CD14-positive monocyte (primary cell): ENCODE measurements at regions not wholly inside any gene's neighbourhood (a gene's known extent, or its start where the extent isn't known, plus 50 kb on each side); places are given as distances from the start of the nearest gene placed in this dataset.

ENCODE experiments used
- DNase-seq, 3 donors: peaks; one replicate each; pipeline ENCODE4 v3.0.0-alpha.2; 2011 to 2022
- H2AFZ ChIP-seq: 2 replicates; pipeline ENCODE4 v1.6.0; 2012; ENCODE audit warnings: mild to moderate bottlenecking, low read depth, low read length, inconsistent platforms; ENCODE audit not compliant: insufficient read depth, poor library complexity, severe bottlenecking
- H3K27ac ChIP-seq, 2 donors: 1 replicate in 1 of 2; 2 replicates in 1 of 2; pipeline ENCODE4 v1.5.1; 2012 to 2013; ENCODE audit warnings: low read length in 2 of 2, control low read depth in 1 of 2, inconsistent platforms in 1 of 2, low read depth in 1 of 2, mild to moderate bottlenecking in 1 of 2
- H3K27me3 ChIP-seq, 2 donors: one replicate each; pipeline versions ENCODE4 v1.6.0 to v1.6.1; 2011 to 2013; ENCODE audit warnings: low read length in 2 of 2; ENCODE audit not compliant: control insufficient read depth in 2 of 2, insufficient read depth in 2 of 2
- H3K36me3 ChIP-seq, 2 donors: replicated peaks in 1 of 2; 1 replicate in 1 of 2; 2 replicates in 1 of 2; pipeline versions ENCODE4 v1.5.1 to v1.6.1; 2012 to 2013; ENCODE audit warnings: low read length in 2 of 2, control low read depth in 1 of 2, inconsistent platforms in 1 of 2, mild to moderate bottlenecking in 1 of 2; ENCODE audit not compliant: insufficient read depth in 2 of 2, control insufficient read depth in 1 of 2
- H3K4me1 ChIP-seq, 2 donors: 1 replicate in 1 of 2; 2 replicates in 1 of 2; pipeline versions ENCODE4 v1.5.1 to v1.6.1; 2012 to 2013; ENCODE audit warnings: low read length in 2 of 2, control low read depth in 1 of 2, inconsistent platforms in 1 of 2, mild to moderate bottlenecking in 1 of 2, moderate library complexity in 1 of 2; ENCODE audit not compliant: insufficient read depth in 2 of 2, control insufficient read depth in 1 of 2
- H3K4me2 ChIP-seq: replicated peaks from 2 replicates; pipeline ENCODE3; 2012; ENCODE audit warnings: low read length, moderate library complexity, mild to moderate bottlenecking; ENCODE audit not compliant: poor library complexity, severe bottlenecking; ENCODE audit errors: extremely low read depth
- H3K4me3 ChIP-seq, 3 experiments: fragments of 200-600 bp in 1 of 3; sonication (generic) in 1 of 3; replicated peaks in 1 of 3; 1 replicate in 2 of 3; 2 replicates in 1 of 3; pipeline ENCODE4 v1.5.1; 2011 to 2013; ENCODE audit warnings: low read length in 3 of 3, mild to moderate bottlenecking in 3 of 3, control low read depth in 2 of 3, low read depth in 2 of 3, inconsistent platforms in 1 of 3, moderate library complexity in 1 of 3
- H3K79me2 ChIP-seq: 2 replicates; pipeline ENCODE4 v1.6.0; 2012; ENCODE audit warnings: mild to moderate bottlenecking, control low read depth, inconsistent platforms, low read length, moderate library complexity; ENCODE audit not compliant: insufficient read depth
- H3K9ac ChIP-seq: 2 replicates; pipeline ENCODE4 v1.6.0; 2017; ENCODE audit warnings: low read length, mild to moderate bottlenecking; ENCODE audit not compliant: insufficient read depth, poor library complexity, severe bottlenecking
- H3K9me3 ChIP-seq, 2 donors: replicated peaks in 1 of 2; 1 replicate in 1 of 2; 2 replicates in 1 of 2; pipeline versions ENCODE4 v1.5.1 to v1.6.1; 2012 to 2013; ENCODE audit warnings: low read length in 2 of 2, control low read depth in 1 of 2; ENCODE audit not compliant: control insufficient read depth in 1 of 2, insufficient read depth in 1 of 2
- H4K20me1 ChIP-seq: 2 replicates; pipeline ENCODE4 v1.6.0; 2012; ENCODE audit warnings: mild to moderate bottlenecking, low read length, control low read depth, moderate library complexity; ENCODE audit not compliant: insufficient read depth
- H3K27ac Mint-ChIP-seq, 7 donors: one replicate each; pipeline ENCODE4 v1.8.0; 2020; ENCODE audit warnings: mild to moderate bottlenecking in 7 of 7, mixed read lengths in 7 of 7, moderate library complexity in 6 of 7, inconsistent platforms in 2 of 7
- H3K27me3 Mint-ChIP-seq, 3 donors: one replicate each; pipeline ENCODE4 v1.8.0; 2021 to 2022; ENCODE audit warnings: low read depth in 3 of 3, mild to moderate bottlenecking in 3 of 3, mixed read lengths in 3 of 3, moderate library complexity in 3 of 3, inconsistent platforms in 1 of 3
- H3K36me3 Mint-ChIP-seq, 2 donors: one replicate each; pipeline ENCODE4 v1.8.0; 2020; ENCODE audit warnings: mixed read lengths in 2 of 2, inconsistent platforms in 1 of 2, mild to moderate bottlenecking in 1 of 2
- H3K4me1 Mint-ChIP-seq: one replicate; pipeline ENCODE4 v1.8.0; 2020; ENCODE audit warnings: mild to moderate bottlenecking, mixed read lengths
- H3K4me3 Mint-ChIP-seq, 2 donors: one replicate each; pipeline ENCODE4 v1.8.0; 2020; ENCODE audit warnings: mild to moderate bottlenecking in 2 of 2, mixed read lengths in 2 of 2, moderate library complexity in 1 of 2
- H3K9me3 Mint-ChIP-seq, 7 donors: one replicate each; pipeline ENCODE4 v1.8.0; 2020 to 2022; ENCODE audit warnings: mixed read lengths in 7 of 7, mild to moderate bottlenecking in 6 of 7, moderate library complexity in 6 of 7, inconsistent platforms in 2 of 7
- WGBS: methylation state at CpG from one replicate; pipeline ENCODE4 v1.1.5; 2013; ENCODE audit warnings: missing lambda C conversion rate; ENCODE audit not compliant: insufficient coverage; 5-methylcytosine and 5-hydroxymethylcytosine counted together
- intact Hi-C, 2 donors: fragments of 100-400 bp; cut with micrococcal nuclease; formaldehyde crosslinking; loops; one replicate each; pipeline versions ENCODE4 v1.15.0 to v1.15.1; 2023
- TF ChIP-seq, protein P1 (sequence below): fragments of 200-600 bp; IDR thresholded peaks from one replicate; pipeline ENCODE4 v1.8.0; 2022; ENCODE audit warnings: antibody characterized with exemption, mild to moderate bottlenecking

DNA sequence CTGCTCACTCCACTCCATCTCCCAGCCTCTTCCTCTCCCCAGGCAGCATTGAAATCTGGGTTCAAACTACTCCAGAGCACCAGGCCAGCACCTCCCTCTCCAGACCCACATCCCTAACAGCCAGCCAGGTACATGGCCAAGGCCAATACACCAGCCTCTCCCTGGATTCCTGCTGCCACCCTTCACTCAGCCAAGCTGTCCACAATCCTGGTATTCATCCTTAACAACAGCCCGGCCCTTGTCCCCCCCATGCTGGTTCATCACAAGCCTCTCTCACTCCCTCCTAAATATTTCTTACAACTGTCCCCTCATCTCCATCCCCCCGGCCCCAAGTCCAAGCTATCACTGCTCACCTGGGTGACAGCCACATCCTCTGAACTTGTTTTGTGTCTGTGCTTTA, 129.9 kb upstream of the HAAO start:
- peaks cover 0 to 8% (median 7%) of the 10 kb centered on the region in 3 donors for H3K27me3 Mint-ChIP-seq
- H3K27me3 ChIP-seq, result no peaks in the 10 kb centered on the region
- H3K4me1 Mint-ChIP-seq, result peaks cover 17% of the 10 kb centered on the region
- no peak overlapping the region for H2AFZ ChIP-seq
- H3K36me3 Mint-ChIP-seq, result no peaks in the 10 kb centered on the region
- no peaks in the 10 kb centered on the region for H3K9me3 ChIP-seq
- H3K36me3 ChIP-seq, result no peaks in the 10 kb centered on the region
- no peak overlapping the region for H3K27ac Mint-ChIP-seq
- H3K9me3 Mint-ChIP-seq, result peaks cover 0 to 2% (median 0%) of the 10 kb centered on the region in 7 donors
- WGBS, result 80% methylated on average over 1 of the region's 2 CpGs
- no peak overlapping the region for H3K4me3 Mint-ChIP-seq
- no peak overlapping the region for H3K27ac ChIP-seq
- no peak overlapping the region for H3K9ac ChIP-seq
- DNase-seq, result no peak
- intact Hi-C loops, result no loop called here
- H4K20me1 ChIP-seq, result no peaks in the 10 kb centered on the region
- TF ChIP-seq, protein P1, sequence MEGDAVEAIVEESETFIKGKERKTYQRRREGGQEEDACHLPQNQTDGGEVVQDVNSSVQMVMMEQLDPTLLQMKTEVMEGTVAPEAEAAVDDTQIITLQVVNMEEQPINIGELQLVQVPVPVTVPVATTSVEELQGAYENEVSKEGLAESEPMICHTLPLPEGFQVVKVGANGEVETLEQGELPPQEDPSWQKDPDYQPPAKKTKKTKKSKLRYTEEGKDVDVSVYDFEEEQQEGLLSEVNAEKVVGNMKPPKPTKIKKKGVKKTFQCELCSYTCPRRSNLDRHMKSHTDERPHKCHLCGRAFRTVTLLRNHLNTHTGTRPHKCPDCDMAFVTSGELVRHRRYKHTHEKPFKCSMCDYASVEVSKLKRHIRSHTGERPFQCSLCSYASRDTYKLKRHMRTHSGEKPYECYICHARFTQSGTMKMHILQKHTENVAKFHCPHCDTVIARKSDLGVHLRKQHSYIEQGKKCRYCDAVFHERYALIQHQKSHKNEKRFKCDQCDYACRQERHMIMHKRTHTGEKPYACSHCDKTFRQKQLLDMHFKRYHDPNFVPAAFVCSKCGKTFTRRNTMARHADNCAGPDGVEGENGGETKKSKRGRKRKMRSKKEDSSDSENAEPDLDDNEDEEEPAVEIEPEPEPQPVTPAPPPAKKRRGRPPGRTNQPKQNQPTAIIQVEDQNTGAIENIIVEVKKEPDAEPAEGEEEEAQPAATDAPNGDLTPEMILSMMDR, result no peak
- H3K4me3 ChIP-seq, result no peak overlapping the region
- H3K4me1 ChIP-seq, result peaks cover 1 to 4% of the 10 kb centered on the region in 2 donors
- no peaks in the 10 kb centered on the region for H3K79me2 ChIP-seq
- H3K4me2 ChIP-seq, result no peak overlapping the region

DNA sequence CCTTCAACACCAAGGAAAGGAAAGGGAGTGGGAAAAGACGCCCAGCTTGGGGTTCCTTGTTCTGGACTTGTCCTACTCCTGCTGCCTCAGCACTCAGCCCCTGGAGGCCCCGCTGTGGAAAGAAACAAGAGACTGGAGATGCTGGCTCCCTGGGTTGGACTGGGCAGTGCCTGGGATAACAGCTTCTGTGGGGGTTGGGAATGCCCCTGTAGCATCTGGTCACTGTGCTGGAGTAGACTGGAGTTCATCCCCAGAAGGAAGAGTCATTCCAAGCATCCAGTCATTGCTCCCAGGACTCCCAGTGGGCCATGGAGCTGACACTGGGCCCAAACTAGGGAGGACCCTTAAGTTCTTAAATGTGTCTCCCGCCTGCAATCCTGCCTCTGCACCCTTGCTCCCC, 129.3 kb upstream of the HAAO start:
- H3K9me3 Mint-ChIP-seq, result peaks cover 0 to 2% (median 0%) of the 10 kb centered on the region in 7 donors
- TF ChIP-seq, protein P1, result no peak
- H3K36me3 ChIP-seq, result no peaks in the 10 kb centered on the region
- H3K4me1 ChIP-seq, result peaks cover 0 to 4% of the 10 kb centered on the region in 2 donors
- H3K36me3 Mint-ChIP-seq, result no peaks in the 10 kb centered on the region
- H3K27me3 ChIP-seq, result no peaks in the 10 kb centered on the region
- H3K9ac ChIP-seq, result no peak overlapping the region
- peaks cover 0 to 7% (median 7%) of the 10 kb centered on the region in 3 donors for H3K27me3 Mint-ChIP-seq
- H3K9me3 ChIP-seq, result no peaks in the 10 kb centered on the region
- intact Hi-C loops, result no loop called here
- WGBS, result 100% methylated on average over 1 of the region's 3 CpGs
- H3K27ac Mint-ChIP-seq, result no peak overlapping the region
- H4K20me1 ChIP-seq, result no peaks in the 10 kb centered on the region
- no peak overlapping the region for H3K4me3 ChIP-seq
- no peak overlapping the region for H3K4me2 ChIP-seq
- H3K4me3 Mint-ChIP-seq, result no peak overlapping the region
- peaks cover 15% of the 10 kb centered on the region for H3K4me1 Mint-ChIP-seq
- no peak overlapping the region for H2AFZ ChIP-seq
- H3K27ac ChIP-seq, result no peak overlapping the region
- H3K79me2 ChIP-seq, result no peaks in the 10 kb centered on the region
- DNase-seq, result no peak
